Nephron progenitor cell (in vitro differentiated cells): ENCODE measurements at regions not wholly inside any gene's neighbourhood (a gene's known extent, or its start where the extent isn't known, plus 50 kb on each side); places are given as distances from the start of the nearest gene placed in this dataset.

Experiments used
- DNase-seq: peaks from one replicate; pipeline ENCODE4 v3.0.0; 2021
- H3K27ac Mint-ChIP-seq: 2 replicates; pipeline ENCODE4 v1.8.0; 2021; ENCODE audit warnings: mild to moderate bottlenecking, moderate library complexity, mixed read lengths
- H3K27me3 Mint-ChIP-seq: 2 replicates; pipeline ENCODE4 v1.8.0; 2021; ENCODE audit warnings: mild to moderate bottlenecking, low read depth, mixed read lengths; ENCODE audit not compliant: poor library complexity
- H3K36me3 Mint-ChIP-seq: 2 replicates; pipeline ENCODE4 v1.8.0; 2021; ENCODE audit warnings: low read depth, mixed read lengths
- H3K4me1 Mint-ChIP-seq: 2 replicates; pipeline ENCODE4 v1.8.0; 2021; ENCODE audit warnings: mixed read lengths
- H3K4me3 Mint-ChIP-seq: 2 replicates; pipeline ENCODE4 v1.8.0; 2021; ENCODE audit warnings: mild to moderate bottlenecking, moderate library complexity, mixed read lengths
- H3K9me3 Mint-ChIP-seq: 2 replicates; pipeline ENCODE4 v1.8.0; 2021; ENCODE audit warnings: mild to moderate bottlenecking, moderate library complexity, mixed read lengths
- CTCF ChIP-seq: fragments of 200-600 bp; sonication (generic); IDR thresholded peaks from 2 replicates; pipeline ENCODE4 v1.5.0; 2021; ENCODE audit warnings: antibody characterized with exemption

DNA sequence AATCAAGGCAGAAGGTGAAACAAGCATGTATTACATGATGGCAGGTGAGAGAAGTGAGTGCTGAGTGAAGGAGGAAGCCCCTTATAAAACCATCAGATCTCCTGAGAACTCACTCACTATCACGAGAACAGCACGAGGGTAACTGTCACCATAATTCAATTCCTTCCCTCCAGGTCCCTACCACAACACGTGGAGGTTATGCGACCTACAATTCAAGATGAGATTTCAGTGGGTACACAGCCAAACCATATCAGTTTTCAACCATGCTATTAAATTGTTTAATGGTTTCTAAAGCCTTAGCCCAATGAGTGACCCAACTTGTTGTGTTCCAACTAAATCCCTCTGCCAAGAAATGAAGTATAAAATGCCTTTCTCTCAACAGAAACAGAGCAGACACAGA is 519.8 kb downstream of the GBA3 start:
- no peak for TF ChIP-seq CTCF
- Mint-ChIP-seq H3K27me3 (no peaks in the 10 kb centered on the region), H3K4me1 (peaks cover 26% of the 10 kb centered on the region), H3K27ac (no peak overlapping the region), H3K4me3 (no peak overlapping the region), H3K9me3 (peaks cover 14% of the 10 kb centered on the region), H3K36me3 (no peaks in the 10 kb centered on the region)
- no peak for DNase-seq

DNA sequence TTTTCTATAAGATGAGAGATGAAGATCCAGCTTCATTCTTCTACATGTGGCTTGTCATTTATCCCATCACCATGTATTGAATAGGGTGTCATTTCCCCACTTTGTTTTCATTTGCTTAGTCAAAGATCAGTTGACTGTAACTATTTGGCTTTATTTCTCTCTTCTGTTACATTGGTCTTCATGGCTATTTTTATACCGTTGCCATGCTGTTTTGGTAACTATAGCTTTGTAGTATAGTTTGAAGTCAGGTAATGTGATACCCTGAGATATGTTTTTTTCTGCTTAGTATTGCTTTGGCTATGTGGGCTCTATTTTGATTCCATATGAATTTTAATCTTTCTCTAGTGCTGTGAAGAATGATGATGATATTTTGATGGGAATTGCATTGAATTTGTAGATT is 514.3 kb downstream of the GBA3 start:
- no peak for DNase-seq
- peaks cover 6% of the 10 kb centered on the region for H3K4me1 Mint-ChIP-seq
- H3K36me3 Mint-ChIP-seq: no peaks in the 10 kb centered on the region
- no peak overlapping the region for H3K27ac Mint-ChIP-seq
- H3K4me3 Mint-ChIP-seq: no peak overlapping the region
- no peaks in the 10 kb centered on the region for H3K27me3 Mint-ChIP-seq
- no peak for TF ChIP-seq CTCF
- peaks cover 45% of the 10 kb centered on the region for H3K9me3 Mint-ChIP-seq

DNA sequence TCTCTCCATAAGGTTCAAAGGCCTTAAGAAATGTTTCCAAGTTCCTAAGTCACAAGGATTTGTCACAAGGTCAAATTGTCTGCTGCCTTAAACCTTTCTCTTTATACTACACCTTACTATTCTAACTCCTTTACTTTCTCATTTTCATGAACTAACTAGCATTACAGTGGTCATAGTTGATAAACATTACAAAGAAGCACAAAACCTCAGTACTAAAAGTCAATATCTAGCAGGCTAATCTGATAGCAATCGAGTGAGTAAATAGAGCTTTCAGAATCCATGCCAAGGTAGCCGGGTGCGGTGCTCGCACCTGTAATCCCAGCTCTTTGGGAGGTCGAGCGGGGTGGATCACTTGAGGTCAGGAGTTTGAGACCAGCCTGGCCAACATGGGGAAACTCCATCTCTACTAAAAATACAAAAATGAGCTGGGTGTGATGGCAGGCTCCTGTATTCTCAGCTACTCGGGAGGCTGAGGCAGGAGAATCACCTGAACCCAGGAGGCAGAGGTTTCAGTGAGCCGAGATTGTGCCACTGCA is 510.0 kb downstream of the GBA3 start:
- Mint-ChIP-seq H3K27me3 (no peaks in the 10 kb centered on the region), H3K9me3 (peaks cover 33% of the 10 kb centered on the region), H3K4me1 (peaks cover 6% of the 10 kb centered on the region), H3K36me3 (no peaks in the 10 kb centered on the region), H3K27ac (no peak overlapping the region), H3K4me3 (no peak overlapping the region)
- no peak for TF ChIP-seq CTCF
- DNase-seq: no peak

GRCh38 chr4:23194751-23195150 is 502.0 kb downstream of the GBA3 start:
- H3K27me3 Mint-ChIP-seq: no peaks in the 10 kb centered on the region
- no peaks in the 10 kb centered on the region for H3K36me3 Mint-ChIP-seq
- H3K9me3 Mint-ChIP-seq: peaks cover 3% of the 10 kb centered on the region
- H3K27ac Mint-ChIP-seq: no peak overlapping the region
- DNase-seq: no peak
- H3K4me1 Mint-ChIP-seq: peaks cover 6% of the 10 kb centered on the region
- no peak for TF ChIP-seq CTCF
- no peak overlapping the region for H3K4me3 Mint-ChIP-seq

DNA sequence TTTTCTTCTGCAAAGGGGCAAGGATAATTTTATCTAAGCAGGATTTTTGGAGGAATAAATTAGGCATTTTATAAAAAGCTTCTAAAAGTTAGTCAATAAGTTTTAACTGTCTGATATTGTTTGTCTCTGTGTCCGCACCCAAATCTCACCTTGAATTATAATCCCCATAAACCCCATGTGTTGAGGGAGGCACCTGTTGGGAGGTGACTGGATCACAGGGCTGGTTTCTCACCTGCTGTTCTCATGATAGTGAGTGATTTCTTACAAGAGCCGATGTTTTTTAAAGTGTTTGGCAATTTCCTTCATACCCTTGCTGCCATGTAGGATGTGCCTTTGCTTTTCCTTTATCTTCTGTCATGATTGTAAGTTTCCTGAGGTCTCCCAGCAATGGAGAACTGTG is 481.4 kb downstream of the GBA3 start:
- H3K27ac Mint-ChIP-seq: no peak overlapping the region
- H3K36me3 Mint-ChIP-seq: peaks cover 14% of the 10 kb centered on the region

More for the DNA sequence above, 481.4 kb downstream of the GBA3 start:
- DNase-seq: no peak
- no peaks in the 10 kb centered on the region for H3K27me3 Mint-ChIP-seq
- H3K9me3 Mint-ChIP-seq: peaks cover 43% of the 10 kb centered on the region
- H3K4me3 Mint-ChIP-seq: no peak overlapping the region
- no peak for TF ChIP-seq CTCF
- H3K4me1 Mint-ChIP-seq: no peaks in the 10 kb centered on the region
